NCI-H526 (cell line): ENCODE measurements at regions not wholly inside any gene's neighbourhood (a gene's known extent, or its start where the extent isn't known, plus 50 kb on each side); places are given as distances from the start of the nearest gene placed in this dataset.
"Not testable (repeated sequence)": the region's sequence is repeated elsewhere in the genome, so short reads cannot be mapped to it uniquely, and the experiment has no call there.

ENCODE experiments used
- DNase-seq, 2 experiments: peaks; one replicate each; lab custom pipeline; 2025; lab: John Stamatoyannopoulos, UW

- DNase-seq: no peak
Observed at GRCh38 chr10:6925146-6925545, 345.1 kb upstream of the PRKCQ start.

GRCh38 chr10:6924166-6924565, 344.1 kb upstream of the PRKCQ start:
- DNase-seq: no peak

GRCh38 chr10:6921026-6921425, 340.9 kb upstream of the PRKCQ start:
- DNase-seq: not testable (repeated sequence)

- peak in 1 of 2 experiments; percentile 83 for DNase-seq
Observed at GRCh38 chr10:6920072-6921019, 340.3 kb upstream of the PRKCQ start.

- no peak for DNase-seq
Observed at GRCh38 chr10:6919077-6919476, 339.0 kb upstream of the PRKCQ start.

- peak in 1 of 2 experiments; percentile 57 for DNase-seq
Observed at GRCh38 chr10:6918305-6918704, 338.2 kb upstream of the PRKCQ start.

GRCh38 chr10:6917125-6917524, 337.0 kb upstream of the PRKCQ start:
- no peak for DNase-seq

GRCh38 chr10:6916601-6917000, 336.5 kb upstream of the PRKCQ start:
- DNase-seq: no peak

GRCh38 chr10:6915307-6915706, 335.2 kb upstream of the PRKCQ start:
- no peak for DNase-seq

- no peak for DNase-seq
Observed at GRCh38 chr10:6912929-6913328, 332.9 kb upstream of the PRKCQ start.

- no peak for DNase-seq
Observed at GRCh38 chr10:6912424-6912823, 332.3 kb upstream of the PRKCQ start.

GRCh38 chr10:6912021-6912420, 331.9 kb upstream of the PRKCQ start:
- DNase-seq: no peak

GRCh38 chr10:6909905-6910560, 330.0 kb upstream of the PRKCQ start:
- DNase-seq: no peak

- no peak for DNase-seq
Observed at GRCh38 chr10:6907877-6908530, 327.9 kb upstream of the PRKCQ start.

GRCh38 chr10:6894405-6894804, 314.3 kb upstream of the PRKCQ start:
- DNase-seq: no peak

- no peak for DNase-seq
Observed at GRCh38 chr10:6892864-6893263, 312.8 kb upstream of the PRKCQ start.

GRCh38 chr10:6891924-6892323, 311.8 kb upstream of the PRKCQ start:
- DNase-seq: no peak

GRCh38 chr10:6889718-6890117, 309.6 kb upstream of the PRKCQ start:
- DNase-seq: no peak

- DNase-seq: no peak
Observed at GRCh38 chr10:6888434-6888833, 308.4 kb upstream of the PRKCQ start.

GRCh38 chr10:6885284-6885683, 305.2 kb upstream of the PRKCQ start:
- no peak for DNase-seq

GRCh38 chr10:6881987-6882386, 301.9 kb upstream of the PRKCQ start:
- DNase-seq: no peak

GRCh38 chr10:6877722-6878392, 297.8 kb upstream of the PRKCQ start:
- no peak for DNase-seq
